DMS53 treated with DMSO at 0.1 percent for 48 hours (cell line): ENCODE measurements at regions not wholly inside any gene's neighbourhood (a gene's known extent, or its start where the extent isn't known, plus 50 kb on each side); places are given as distances from the start of the nearest gene placed in this dataset.

Source experiments
- DNase-seq: peaks from one replicate; lab custom pipeline; 2025; ENCODE audit not compliant: unreplicated experiment; lab: John Stamatoyannopoulos, UW

- no peak for DNase-seq
These were observed 303.0 kb upstream of the AJAP1 start for GRCh38 chr1:4351453-4351852.

DNA sequence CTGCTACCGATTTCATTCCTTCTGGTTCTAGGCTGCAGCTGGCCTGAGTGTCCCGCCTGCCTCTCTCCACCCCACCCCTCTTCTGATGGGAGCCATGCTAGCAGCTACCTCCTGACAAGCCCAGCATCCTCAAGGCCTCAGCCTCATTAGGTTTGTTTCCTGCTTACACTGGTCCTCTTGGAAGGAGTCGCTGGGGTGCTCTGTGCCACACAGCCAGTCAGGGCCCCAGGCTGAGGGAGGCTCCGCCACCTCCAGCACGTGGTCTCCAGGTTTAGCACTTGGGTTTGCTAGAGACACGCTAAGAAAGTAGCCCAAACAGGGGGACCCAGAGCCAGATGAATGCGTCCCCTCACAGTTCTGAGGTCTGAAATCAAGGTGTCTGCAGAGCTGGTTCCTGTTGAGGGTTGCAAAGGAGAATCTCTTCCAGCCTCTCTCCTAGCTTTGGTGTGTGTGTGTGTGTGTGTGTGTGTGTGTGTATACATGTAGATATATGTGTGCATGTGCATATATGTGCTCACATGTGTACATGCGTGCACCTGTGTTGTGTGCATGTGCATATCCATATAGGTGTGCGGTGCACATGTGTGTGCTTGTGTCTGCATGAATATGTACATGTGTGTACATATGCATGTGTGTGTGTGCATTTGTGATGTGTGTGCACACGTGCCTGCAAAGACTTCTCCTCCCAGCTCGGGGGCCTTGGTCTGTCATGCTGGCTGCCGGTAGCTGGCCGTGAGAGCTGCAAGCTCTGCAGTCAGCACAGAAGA, 301.1 kb upstream of the AJAP1 start:
- no peak for DNase-seq

- DNase-seq: no peak
These were observed 298.6 kb upstream of the AJAP1 start for GRCh38 chr1:4355839-4356238.

DNA sequence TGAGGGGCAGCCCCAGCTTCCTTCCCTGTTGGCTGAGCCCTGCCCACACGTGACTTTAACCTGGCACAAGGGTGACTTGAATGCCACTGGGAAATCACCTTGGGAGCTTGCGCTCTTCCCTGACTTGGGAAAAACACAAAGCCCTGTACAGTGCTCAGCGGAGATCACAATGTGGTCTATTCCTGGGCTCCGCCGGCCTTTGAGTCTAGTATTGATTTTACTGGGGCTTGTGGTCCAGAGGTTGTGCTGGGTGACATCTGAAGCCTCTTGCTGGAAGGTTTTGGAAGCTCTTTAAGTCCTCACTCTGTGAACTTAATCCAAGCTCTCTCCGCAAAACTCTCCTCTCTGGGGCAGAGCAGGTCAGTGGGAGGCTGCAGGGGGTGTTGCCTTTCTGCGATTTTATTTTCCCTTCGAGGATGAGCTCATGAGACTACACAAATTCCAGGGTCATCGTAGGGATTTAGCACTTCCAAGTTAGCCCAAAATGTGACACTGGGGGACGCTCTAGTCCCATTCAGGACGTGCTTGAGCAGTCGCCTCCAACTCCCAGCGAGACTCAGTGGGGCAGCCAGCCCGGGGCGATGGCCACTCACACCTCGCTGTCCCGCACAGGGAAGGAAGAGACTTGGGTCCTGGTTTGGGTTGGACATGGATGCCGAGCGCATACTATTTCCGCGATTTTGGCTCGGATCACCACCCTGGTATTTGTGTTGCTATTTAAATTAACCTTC, 291.9 kb upstream of the AJAP1 start:
- no peak for DNase-seq

DNA sequence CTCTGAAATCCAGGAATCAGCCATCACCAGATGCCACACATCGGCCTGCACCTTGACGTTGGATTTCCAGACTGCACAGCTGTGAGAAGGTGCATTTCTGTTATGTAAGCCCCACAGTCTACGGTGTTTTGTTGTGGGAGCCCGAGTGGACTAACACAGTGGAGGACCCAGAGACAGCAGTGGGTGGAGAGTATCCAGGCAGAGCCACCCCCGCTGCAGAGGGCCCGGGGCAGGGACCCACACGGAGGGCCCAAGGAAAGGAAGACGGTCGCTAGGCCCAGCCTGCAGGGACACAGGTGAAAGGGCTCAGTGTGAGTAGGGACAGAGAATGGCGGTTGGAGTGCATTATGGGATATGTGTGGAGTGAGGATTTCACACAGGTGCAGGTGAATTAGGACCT, 288.3 kb upstream of the AJAP1 start:
- no peak for DNase-seq

DNA sequence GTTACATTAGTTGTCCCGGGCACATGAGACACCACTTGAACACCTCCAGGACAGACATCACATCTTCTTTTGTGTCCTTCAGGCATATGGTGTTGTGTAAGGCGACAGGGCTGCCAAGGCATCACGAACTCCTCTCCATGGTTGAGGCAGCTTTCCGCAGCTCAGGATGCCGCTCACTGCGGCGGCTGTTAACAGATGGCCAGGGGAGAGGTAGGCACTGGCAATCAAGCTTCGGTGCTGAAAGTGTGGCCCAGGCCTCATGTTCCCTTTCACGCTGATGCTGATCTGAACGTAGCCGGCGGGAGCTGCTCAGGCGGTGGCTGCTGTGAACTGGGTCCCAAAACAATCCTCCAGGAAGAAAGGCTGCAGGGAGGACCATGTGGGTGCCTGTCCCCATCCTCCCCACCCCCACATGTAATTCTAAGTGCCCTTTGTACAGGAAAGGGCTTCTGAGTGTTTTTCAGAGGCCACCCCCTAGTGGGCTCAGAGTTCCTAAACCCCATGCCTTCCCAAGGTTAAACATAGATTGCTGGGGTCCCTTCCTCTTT, 287.1 kb upstream of the AJAP1 start:
- no peak for DNase-seq

DNA sequence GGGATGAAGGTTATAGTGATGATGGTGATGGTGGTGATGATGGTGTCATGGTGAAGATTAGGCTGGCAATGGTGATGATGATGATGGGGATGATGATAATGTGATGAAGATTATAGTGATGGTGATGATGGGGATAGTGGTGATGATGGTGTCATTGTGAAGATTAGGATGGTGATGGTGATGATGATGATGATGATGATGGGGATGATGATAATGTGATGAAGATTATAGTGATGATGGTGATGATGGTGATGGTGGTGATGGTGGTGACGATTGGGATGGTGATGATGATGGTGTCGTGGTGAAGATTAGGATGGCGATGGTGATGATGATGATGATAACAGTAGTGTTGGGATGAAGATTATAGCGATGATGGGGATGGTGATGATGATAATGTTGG, 285.1 kb upstream of the AJAP1 start:
- DNase-seq: no peak

DNA sequence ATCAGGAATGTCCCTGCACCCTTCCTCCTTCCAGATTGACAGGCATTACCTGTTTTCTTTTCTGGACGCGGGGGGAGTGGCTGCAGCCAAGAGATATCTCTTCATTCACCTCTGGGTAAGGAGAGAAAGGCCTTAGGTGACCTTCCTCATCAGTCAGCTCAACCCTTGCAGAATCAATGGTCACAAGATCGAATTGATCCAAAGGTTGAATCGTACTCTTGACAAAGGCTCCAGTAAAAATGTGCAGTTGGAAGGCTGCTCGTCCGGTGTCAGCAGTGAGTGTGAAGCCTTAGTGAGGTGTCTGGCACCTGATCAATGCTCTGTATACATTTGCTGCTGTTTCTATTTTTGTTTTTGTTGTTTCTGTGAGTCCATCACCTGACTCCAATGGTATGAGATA, 282.6 kb upstream of the AJAP1 start:
- no peak for DNase-seq

GRCh38 chr1:4375812-4376211, 278.6 kb upstream of the AJAP1 start:
- DNase-seq: no peak

GRCh38 chr1:4379451-4380175, 274.8 kb upstream of the AJAP1 start:
- no peak for DNase-seq

- DNase-seq: no peak
These were observed 273.7 kb upstream of the AJAP1 start for GRCh38 chr1:4380564-4381168.

DNA sequence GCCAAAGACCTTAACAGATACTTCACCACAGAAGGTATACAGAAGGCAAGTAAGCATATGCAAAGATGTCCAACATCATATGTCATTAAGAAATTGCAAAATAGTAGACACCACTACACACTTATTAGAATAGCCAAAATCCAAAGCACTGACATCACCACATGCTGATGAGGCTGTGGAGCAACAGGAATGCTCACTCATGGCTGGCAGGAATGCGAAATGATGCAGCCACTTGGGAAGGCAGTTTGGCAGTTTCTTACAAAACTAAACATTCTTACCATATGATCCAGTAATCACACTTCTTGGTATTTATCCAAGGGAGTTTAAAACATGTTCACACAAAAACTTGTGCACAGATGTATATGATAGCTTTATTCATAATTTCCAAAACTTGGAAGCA, 261.2 kb upstream of the AJAP1 start:
- no peak for DNase-seq

DNA sequence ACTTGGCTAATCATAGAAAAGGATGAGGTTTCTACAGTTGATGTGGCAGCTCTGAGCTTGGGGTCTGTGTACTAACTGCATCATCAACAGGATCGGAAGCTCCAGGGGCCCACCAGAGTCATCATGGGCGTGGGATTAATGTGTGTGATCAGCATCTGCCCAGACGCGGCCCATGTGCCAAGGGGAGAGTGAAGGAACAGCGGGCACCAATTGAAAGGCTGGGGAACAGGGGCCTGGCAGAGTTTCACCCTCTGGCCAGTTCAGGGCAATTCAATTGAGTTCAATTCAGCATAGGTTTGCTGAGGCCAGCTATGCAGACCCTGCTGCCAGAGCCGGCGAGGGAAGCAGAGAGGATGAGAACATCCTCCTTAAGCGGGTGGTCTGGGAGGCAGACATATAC, 260.0 kb upstream of the AJAP1 start:
- no peak for DNase-seq

DNA sequence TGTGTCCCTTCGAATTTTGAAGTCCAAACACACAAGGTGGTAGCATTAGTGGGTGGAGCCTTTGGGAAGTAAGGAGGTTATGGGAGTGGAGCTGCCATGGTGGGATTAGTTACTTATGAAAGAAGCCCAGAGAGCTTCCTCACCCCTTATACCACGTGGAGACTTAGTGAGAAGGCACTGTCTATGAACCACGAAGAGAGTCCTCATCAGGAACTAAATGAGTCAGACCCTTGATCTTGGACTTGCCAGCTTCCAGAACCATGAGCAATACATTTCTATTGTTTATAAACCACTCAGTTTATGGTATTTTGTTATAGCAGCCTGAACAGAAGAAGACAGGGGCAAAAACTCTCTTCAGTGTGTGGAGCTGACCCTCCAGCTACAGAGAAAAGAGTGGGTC, 259.3 kb upstream of the AJAP1 start:
- DNase-seq: no peak

GRCh38 chr1:4395676-4396075, 258.7 kb upstream of the AJAP1 start:
- no peak for DNase-seq

GRCh38 chr1:4396551-4396950, 257.9 kb upstream of the AJAP1 start:
- DNase-seq: no peak

- DNase-seq: no peak
These were observed 257.2 kb upstream of the AJAP1 start for GRCh38 chr1:4397196-4397595.

DNA sequence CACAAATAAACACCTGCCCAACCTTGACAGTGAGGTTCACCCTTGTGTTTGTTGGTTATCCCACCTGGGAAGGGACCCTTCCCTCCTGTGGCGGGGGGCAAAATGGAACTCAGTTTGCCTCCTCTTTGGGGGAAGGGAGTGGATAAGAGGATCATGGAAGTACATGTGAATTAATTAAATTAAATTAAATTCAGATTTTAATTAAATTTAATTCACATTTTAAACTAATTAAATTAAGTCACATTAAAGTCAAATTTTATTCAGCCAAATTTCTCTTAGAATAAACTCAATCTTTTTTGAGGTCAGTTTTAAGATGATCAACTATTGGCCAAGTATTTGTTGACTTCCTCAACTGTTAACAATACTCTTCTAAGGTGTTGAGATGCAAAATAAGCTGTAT, 252.4 kb upstream of the AJAP1 start:
- DNase-seq: no peak

DNA sequence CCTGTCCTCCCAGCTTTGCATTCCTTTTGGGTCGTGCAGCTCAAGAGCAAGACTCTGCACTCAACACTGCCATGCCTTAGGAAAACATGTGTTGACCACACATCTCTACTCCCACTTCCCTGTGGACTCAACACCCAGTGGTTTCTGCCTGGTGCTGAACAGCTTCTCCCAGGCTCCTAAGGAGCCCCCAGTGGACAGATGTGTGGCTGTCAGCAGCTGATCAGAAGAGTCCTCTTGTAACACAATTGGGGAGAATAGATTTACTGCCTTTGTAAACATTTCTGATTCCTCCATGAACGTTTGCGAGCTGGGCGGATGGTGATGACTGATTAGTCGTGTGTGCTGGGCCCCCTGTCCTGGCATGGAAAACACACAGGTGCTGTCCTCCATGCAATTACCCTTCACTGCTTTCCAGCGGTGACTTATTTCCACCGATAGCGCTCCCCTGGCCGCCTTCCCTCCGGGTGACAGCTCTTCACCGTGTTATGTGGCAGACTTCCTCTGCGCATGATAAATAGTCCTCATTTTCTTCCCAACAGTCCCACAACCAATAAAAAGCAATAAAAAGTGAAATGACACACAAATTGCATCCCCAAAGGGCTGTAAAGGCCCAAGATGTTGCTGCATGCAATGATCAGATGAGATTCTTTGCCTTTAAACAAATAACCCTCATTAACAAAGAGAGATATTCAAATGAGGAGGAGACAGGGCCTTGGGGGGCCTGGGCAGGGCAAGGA, 249.4 kb upstream of the AJAP1 start:
- no peak for DNase-seq

DNA sequence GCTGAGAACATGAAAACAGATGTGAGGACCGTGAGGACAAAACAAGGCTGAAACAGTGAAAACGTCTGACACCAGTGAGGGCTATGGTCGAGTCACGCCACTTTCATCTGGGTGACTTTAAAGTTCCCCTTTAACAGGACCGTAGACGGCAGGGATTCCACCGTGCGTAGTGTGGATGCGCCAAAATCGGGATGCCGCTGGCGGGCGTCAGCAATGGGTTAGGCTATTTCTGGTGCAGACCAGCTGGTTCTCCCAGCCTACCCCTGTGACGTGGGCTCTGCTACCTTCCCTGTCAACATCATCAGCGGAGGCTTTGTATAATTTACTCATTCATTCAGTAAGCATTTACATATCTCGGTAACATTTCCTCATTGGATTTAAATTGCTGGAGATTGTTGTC, 246.6 kb upstream of the AJAP1 start:
- no peak for DNase-seq

GRCh38 chr1:4408380-4408779, 246.0 kb upstream of the AJAP1 start:
- DNase-seq: no peak
